Esophagus squamous epithelium (tissue), 4 donors: ENCODE measurements at regions not wholly inside any gene's neighbourhood (a gene's known extent, or its start where the extent isn't known, plus 50 kb on each side); places are given as distances from the start of the nearest gene placed in this dataset.

Experiments used
- POLR2A ChIP-seq, 4 donors: fragments of 450-650 bp; IDR thresholded peaks; one replicate each; pipeline ENCODE4 v1.6.1; 2017; ENCODE audit warnings: antibody characterized with exemption in 4 of 4, mild to moderate bottlenecking in 4 of 4, moderate library complexity in 3 of 4
- TF ChIP-seq, protein P1 (sequence below), 6 experiments: fragments of 450-650 bp in 4 of 6; fragments of 200-600 bp in 2 of 6; sonication (generic) in 2 of 6; IDR thresholded peaks; one replicate each; pipeline ENCODE4 v1.5.1; 2016 to 2019; ENCODE audit warnings: antibody characterized with exemption in 6 of 6, mild to moderate bottlenecking in 4 of 6, moderate library complexity in 4 of 6

DNA sequence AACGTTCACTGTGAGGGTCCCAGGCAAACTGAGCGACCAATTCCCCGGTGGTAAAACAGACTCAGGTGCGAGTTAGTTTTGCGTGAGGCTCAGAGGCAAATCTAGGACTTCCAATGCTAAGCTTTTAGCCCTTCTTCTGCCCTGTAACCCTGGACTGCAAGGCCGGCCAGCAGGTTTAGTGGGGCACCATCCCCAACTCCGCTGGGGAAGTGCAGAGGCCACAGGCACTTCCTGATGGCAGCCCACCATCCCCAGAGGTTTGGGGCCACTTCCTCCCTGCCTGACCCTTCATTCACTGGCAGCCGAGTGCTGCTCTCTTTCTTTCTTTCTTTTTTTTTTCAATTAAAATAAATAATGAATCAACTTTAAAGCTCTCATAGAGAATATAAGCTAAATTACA, 124.6 kb upstream of the B3GAT1 start:
- TF ChIP-seq, protein P1, sequence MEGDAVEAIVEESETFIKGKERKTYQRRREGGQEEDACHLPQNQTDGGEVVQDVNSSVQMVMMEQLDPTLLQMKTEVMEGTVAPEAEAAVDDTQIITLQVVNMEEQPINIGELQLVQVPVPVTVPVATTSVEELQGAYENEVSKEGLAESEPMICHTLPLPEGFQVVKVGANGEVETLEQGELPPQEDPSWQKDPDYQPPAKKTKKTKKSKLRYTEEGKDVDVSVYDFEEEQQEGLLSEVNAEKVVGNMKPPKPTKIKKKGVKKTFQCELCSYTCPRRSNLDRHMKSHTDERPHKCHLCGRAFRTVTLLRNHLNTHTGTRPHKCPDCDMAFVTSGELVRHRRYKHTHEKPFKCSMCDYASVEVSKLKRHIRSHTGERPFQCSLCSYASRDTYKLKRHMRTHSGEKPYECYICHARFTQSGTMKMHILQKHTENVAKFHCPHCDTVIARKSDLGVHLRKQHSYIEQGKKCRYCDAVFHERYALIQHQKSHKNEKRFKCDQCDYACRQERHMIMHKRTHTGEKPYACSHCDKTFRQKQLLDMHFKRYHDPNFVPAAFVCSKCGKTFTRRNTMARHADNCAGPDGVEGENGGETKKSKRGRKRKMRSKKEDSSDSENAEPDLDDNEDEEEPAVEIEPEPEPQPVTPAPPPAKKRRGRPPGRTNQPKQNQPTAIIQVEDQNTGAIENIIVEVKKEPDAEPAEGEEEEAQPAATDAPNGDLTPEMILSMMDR (IDR thresholded peaks at IDR 0.05), result no peak
- TF ChIP-seq POLR2A (IDR thresholded peaks at IDR 0.05), result no peak
